ENCODE measurements at regions not wholly inside any gene's neighbourhood (a gene's known extent, or its start where the extent isn't known, plus 50 kb on each side); places are given as distances from the start of the nearest gene placed in this dataset.

DNA sequence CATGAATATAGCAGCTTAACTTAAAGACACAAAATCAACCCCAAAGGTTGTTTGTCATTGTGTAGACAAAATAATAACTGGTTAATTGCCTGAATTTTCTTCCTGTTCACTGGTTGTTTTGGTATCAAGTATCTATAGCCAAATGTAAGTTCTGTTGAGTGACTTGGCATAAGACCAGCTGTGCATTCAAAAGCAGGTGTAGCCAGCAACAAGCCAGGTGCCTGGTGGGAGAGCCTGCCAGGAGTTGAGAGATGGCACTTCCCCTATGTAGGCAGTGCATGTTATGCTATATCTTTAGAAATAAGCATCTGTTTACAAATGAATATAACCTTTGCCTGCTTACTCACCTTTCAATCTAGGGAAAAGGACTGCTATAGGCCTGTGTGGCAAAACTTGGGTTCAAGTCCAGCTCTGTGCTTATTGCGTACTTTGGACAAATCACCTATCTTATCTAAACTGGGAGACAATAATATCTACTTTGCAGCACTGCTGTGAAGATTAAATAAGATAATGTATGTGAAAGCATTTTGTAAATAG lies 84.9 kb upstream of the TBL1XR1 start:
- TF ChIP-seq, protein P1, sequence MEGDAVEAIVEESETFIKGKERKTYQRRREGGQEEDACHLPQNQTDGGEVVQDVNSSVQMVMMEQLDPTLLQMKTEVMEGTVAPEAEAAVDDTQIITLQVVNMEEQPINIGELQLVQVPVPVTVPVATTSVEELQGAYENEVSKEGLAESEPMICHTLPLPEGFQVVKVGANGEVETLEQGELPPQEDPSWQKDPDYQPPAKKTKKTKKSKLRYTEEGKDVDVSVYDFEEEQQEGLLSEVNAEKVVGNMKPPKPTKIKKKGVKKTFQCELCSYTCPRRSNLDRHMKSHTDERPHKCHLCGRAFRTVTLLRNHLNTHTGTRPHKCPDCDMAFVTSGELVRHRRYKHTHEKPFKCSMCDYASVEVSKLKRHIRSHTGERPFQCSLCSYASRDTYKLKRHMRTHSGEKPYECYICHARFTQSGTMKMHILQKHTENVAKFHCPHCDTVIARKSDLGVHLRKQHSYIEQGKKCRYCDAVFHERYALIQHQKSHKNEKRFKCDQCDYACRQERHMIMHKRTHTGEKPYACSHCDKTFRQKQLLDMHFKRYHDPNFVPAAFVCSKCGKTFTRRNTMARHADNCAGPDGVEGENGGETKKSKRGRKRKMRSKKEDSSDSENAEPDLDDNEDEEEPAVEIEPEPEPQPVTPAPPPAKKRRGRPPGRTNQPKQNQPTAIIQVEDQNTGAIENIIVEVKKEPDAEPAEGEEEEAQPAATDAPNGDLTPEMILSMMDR (conservative IDR thresholded peaks at IDR 0.05; ENCODE audit: low read depth, low read length): no peak
- no peak for TF ChIP-seq EZH2 (IDR thresholded peaks at IDR 0.05; ENCODE audit: low read length, unreplicated experiment)
- no peak for TF ChIP-seq EZH2phosphoT487 (IDR thresholded peaks at IDR 0.05; ENCODE audit: borderline replicate concordance, low read length)

All from PC-3 (cell line).